22Rv1 (cell line): ENCODE measurements at regions not wholly inside any gene's neighbourhood (a gene's known extent, or its start where the extent isn't known, plus 50 kb on each side); places are given as distances from the start of the nearest gene placed in this dataset.

ENCODE experiments used
- H3K27ac ChIP-seq: fragments of 450-650 bp; 2 replicates; pipeline ENCODE4 v1.5.1; 2017
- ZFX ChIP-seq: fragments of 450-650 bp; IDR thresholded peaks from 2 replicates; pipeline ENCODE4 v1.6.1; 2017; ENCODE audit warnings: antibody characterized with exemption, borderline replicate concordance
- TF ChIP-seq, protein P1 (sequence below): fragments of 450-650 bp; IDR thresholded peaks from 2 replicates; pipeline ENCODE4 v1.5.1; 2017; ENCODE audit warnings: mild to moderate bottlenecking

GRCh38 chr9:118640836-118641560 is 728.2 kb downstream of the BRINP1 start:
- no peak overlapping the region for H3K27ac ChIP-seq
- TF ChIP-seq, protein P1, sequence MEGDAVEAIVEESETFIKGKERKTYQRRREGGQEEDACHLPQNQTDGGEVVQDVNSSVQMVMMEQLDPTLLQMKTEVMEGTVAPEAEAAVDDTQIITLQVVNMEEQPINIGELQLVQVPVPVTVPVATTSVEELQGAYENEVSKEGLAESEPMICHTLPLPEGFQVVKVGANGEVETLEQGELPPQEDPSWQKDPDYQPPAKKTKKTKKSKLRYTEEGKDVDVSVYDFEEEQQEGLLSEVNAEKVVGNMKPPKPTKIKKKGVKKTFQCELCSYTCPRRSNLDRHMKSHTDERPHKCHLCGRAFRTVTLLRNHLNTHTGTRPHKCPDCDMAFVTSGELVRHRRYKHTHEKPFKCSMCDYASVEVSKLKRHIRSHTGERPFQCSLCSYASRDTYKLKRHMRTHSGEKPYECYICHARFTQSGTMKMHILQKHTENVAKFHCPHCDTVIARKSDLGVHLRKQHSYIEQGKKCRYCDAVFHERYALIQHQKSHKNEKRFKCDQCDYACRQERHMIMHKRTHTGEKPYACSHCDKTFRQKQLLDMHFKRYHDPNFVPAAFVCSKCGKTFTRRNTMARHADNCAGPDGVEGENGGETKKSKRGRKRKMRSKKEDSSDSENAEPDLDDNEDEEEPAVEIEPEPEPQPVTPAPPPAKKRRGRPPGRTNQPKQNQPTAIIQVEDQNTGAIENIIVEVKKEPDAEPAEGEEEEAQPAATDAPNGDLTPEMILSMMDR: no peak
- no peak for TF ChIP-seq ZFX

GRCh38 chr9:118643118-118643517 is 726.1 kb downstream of the BRINP1 start:
- no peak overlapping the region for H3K27ac ChIP-seq
- no peak for TF ChIP-seq ZFX
- TF ChIP-seq, protein P1: no peak

- H3K27ac ChIP-seq: no peak overlapping the region
- TF ChIP-seq, protein P1: no peak
- no peak for TF ChIP-seq ZFX
Observed at GRCh38 chr9:118644066-118644465, 725.2 kb downstream of the BRINP1 start.

GRCh38 chr9:118647331-118647730 is 721.9 kb downstream of the BRINP1 start:
- no peak overlapping the region for H3K27ac ChIP-seq
- TF ChIP-seq, protein P1: no peak
- TF ChIP-seq ZFX: no peak

DNA sequence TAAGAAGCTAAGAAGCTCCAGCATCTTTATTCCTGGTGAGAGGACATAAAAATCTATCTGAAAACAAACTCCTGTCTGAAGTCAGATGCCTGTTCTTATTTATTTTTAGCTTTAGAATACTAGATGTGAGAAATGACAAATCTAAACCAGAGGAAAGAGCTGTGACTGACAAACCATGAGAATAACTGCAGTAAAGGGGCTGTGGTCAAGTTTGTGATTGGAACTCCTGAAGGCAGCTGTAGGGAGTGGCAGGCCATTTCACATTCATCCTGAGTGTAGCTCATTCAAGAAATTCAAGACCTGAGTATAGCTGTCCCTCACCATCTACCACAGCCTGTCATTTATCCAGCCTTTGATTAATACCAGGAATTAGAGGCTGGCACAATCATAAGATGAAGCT is 718.8 kb downstream of the BRINP1 start:
- no peak overlapping the region for H3K27ac ChIP-seq
- TF ChIP-seq, protein P1: no peak
- TF ChIP-seq ZFX: no peak

DNA sequence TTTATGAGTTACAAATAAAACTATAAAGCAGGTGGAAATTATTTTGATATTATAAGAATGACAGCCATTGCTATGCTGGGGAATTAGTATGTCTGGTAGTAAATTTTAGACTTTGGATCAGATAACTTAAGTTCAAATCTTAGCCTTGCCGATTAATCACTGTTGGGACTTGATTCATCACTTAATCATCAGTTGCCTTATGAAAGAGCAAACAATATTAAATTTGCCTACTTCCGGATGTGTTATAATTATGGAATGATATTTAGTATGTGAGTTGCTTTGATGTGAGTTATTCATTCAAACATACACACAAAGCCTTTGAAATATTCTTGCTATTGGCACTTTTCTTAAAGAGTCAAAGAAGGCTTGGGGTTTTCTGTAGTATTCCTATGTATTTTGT is 717.7 kb downstream of the BRINP1 start:
- H3K27ac ChIP-seq: no peak overlapping the region
- TF ChIP-seq, protein P1: no peak
- no peak for TF ChIP-seq ZFX

DNA sequence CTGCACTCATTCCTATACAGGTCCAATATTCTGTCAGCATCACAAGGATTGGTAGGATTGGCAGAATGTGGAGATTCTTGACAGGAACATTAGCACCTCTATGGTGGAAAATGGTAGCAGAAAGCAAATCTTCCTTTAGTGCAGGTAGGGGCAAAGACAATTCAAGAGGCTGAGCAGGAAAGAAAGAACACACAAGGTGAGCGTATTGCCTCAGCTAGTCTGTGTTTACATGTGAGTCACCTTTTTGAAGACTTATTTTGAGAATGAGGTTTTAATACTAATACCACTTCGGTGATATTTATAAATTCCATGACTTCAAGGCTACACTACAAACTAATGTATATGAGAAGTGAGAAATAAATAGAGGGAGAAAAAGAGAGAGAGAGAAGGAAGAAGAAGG is 717.0 kb downstream of the BRINP1 start:
- no peak overlapping the region for H3K27ac ChIP-seq
- TF ChIP-seq ZFX: no peak
- TF ChIP-seq, protein P1: no peak
